ENCODE measurements at regions not wholly inside any gene's neighbourhood (a gene's known extent, or its start where the extent isn't known, plus 50 kb on each side); places are given as distances from the start of the nearest gene placed in this dataset.

DNA sequence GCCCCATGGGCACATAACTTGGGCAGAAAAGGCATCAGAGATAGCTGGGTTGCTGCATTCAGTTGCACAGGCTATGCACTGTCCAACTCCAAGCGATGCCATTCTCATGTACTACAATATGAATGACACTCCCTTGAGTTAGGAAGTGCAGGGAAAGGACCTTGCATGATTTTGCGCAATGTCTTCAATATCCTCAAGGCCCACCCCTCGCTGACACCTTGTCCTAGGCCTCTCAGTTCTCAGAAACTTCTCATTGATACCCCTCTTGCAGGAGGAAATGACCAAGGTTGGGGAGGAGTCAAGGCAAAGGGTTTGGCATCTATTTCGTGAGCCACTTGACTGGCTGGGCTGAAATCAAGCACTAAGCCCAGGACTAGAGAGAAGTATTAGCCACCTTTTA is 70.4 kb downstream of the ARL6IP4 start:
- no peak for TF ChIP-seq POLR2A (IDR thresholded peaks at IDR 0.05; ENCODE audit: low read depth)
- TF ChIP-seq, protein P1, sequence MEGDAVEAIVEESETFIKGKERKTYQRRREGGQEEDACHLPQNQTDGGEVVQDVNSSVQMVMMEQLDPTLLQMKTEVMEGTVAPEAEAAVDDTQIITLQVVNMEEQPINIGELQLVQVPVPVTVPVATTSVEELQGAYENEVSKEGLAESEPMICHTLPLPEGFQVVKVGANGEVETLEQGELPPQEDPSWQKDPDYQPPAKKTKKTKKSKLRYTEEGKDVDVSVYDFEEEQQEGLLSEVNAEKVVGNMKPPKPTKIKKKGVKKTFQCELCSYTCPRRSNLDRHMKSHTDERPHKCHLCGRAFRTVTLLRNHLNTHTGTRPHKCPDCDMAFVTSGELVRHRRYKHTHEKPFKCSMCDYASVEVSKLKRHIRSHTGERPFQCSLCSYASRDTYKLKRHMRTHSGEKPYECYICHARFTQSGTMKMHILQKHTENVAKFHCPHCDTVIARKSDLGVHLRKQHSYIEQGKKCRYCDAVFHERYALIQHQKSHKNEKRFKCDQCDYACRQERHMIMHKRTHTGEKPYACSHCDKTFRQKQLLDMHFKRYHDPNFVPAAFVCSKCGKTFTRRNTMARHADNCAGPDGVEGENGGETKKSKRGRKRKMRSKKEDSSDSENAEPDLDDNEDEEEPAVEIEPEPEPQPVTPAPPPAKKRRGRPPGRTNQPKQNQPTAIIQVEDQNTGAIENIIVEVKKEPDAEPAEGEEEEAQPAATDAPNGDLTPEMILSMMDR (IDR thresholded peaks at IDR 0.05) = no peak
- TF ChIP-seq POLR2AphosphoS5 (IDR thresholded peaks at IDR 0.05) = no peak

Data from esophagus muscularis mucosa (tissue), 3 donors.